CD4-positive, alpha-beta T cell (primary cell): ENCODE measurements at regions not wholly inside any gene's neighbourhood (a gene's known extent, or its start where the extent isn't known, plus 50 kb on each side); places are given as distances from the start of the nearest gene placed in this dataset.

ENCODE experiments used
- ATAC-seq: fragments of 200-7000 bp; cut with Tn5 transposase; one replicate; pipeline ENCODE4 v1.10.0; 2022; ENCODE audit warnings: mild to moderate bottlenecking; ENCODE audit not compliant: poor library complexity
- CTCF ChIA-PET: fragments of 350-600 bp; sonication (Branson Sonifier 250); formaldehyde crosslinking; loops from one replicate; lab custom pipeline; 2021; ENCODE audit warnings: antibody characterized with exemption, inconsistent platforms; lab: Charles Lee
- POLR2A ChIA-PET: fragments of 350-600 bp; sonication (Branson Sonifier 250); formaldehyde crosslinking; loops from one replicate; lab custom pipeline; 2021; ENCODE audit warnings: antibody characterized with exemption, inconsistent platforms; lab: Charles Lee
- DNase-seq, 14 experiments: peaks; one replicate each; pipeline ENCODE4 v3.0.0-alpha.2; 2013 to 2020; ENCODE audit warnings: mixed read lengths in 2 of 14
- H3K27ac ChIP-seq, 2 donors: one replicate each; pipeline versions ENCODE4 v1.5.1 to v1.7.0; 2013; ENCODE audit warnings: low read length in 2 of 2, low read depth in 1 of 2, mild to moderate bottlenecking in 1 of 2
- H3K27me3 ChIP-seq, 2 experiments: 1 replicate in 1 of 2; 2 replicates in 1 of 2; pipeline versions ENCODE4 v1.6.1 to v1.7.0; 2013; ENCODE audit warnings: low read length in 2 of 2, control low read depth in 1 of 2, mild to moderate bottlenecking in 1 of 2, moderate library complexity in 1 of 2; ENCODE audit not compliant: insufficient read depth in 2 of 2, control insufficient read depth in 1 of 2
- H3K36me3 ChIP-seq: one replicate; pipeline ENCODE4 v1.6.1; 2013; ENCODE audit warnings: low read length, control low read depth; ENCODE audit not compliant: insufficient read depth
- H3K4me1 ChIP-seq: one replicate; pipeline ENCODE4 v1.6.1; 2013; ENCODE audit warnings: low read length, control low read depth; ENCODE audit not compliant: insufficient read depth
- H3K4me3 ChIP-seq: one replicate; pipeline ENCODE4 v1.5.1; 2013; ENCODE audit warnings: mild to moderate bottlenecking, low read length, moderate library complexity
- H3K9me3 ChIP-seq, 2 experiments: 1 replicate in 1 of 2; 2 replicates in 1 of 2; pipeline versions ENCODE4 v1.6.1 to v1.7.0; 2013; ENCODE audit warnings: low read length in 2 of 2, mild to moderate bottlenecking in 2 of 2, control low read depth in 1 of 2, moderate library complexity in 1 of 2; ENCODE audit not compliant: control insufficient read depth in 1 of 2, insufficient read depth in 1 of 2
- H3K27ac Mint-ChIP-seq: one replicate; pipeline ENCODE4 v1.8.0; 2020; ENCODE audit warnings: mixed read lengths
- H3K27me3 Mint-ChIP-seq: one replicate; pipeline ENCODE4 v1.8.0; 2021; ENCODE audit warnings: mixed read lengths
- H3K36me3 Mint-ChIP-seq: one replicate; pipeline ENCODE4 v1.8.0; 2021; ENCODE audit warnings: low read depth, mixed read lengths
- H3K4me1 Mint-ChIP-seq: one replicate; pipeline ENCODE4 v1.8.0; 2021; ENCODE audit warnings: low read depth, mixed read lengths
- H3K4me3 Mint-ChIP-seq: one replicate; pipeline ENCODE4 v1.8.0; 2020; ENCODE audit warnings: mild to moderate bottlenecking, mixed read lengths
- H3K9me3 Mint-ChIP-seq: one replicate; pipeline ENCODE4 v1.8.0; 2020; ENCODE audit warnings: mixed read lengths
- CTCF ChIP-seq: fragments of 200-600 bp; IDR thresholded peaks from one replicate; pipeline ENCODE4 v1.8.0; 2022; ENCODE audit warnings: antibody characterized with exemption, mild to moderate bottlenecking
- intact Hi-C, 2 experiments: fragments of 100-400 bp; cut with DNase I in 1 of 2; cut with micrococcal nuclease in 1 of 2; formaldehyde crosslinking; loops; one replicate each; pipeline versions ENCODE4 v1.15.1 to v1.9.0; 2023 to 2025; cut with DNase I, micrococcal nuclease

GRCh38 chr6:4459996-4460395, 316.2 kb upstream of the CDYL start:
- Mint-ChIP-seq H3K4me3 (no peak overlapping the region), H3K36me3 (no peaks in the 10 kb centered on the region), H3K4me1 (no peaks in the 10 kb centered on the region), H3K9me3 (no peaks in the 10 kb centered on the region), H3K27me3 (no peaks in the 10 kb centered on the region), H3K27ac (no peak overlapping the region)
- CTCF ChIA-PET, result no interaction called here
- Histone ChIP-seq H3K27ac (no peak overlapping the region), H3K36me3 (no peaks in the 10 kb centered on the region), H3K4me3 (no peak overlapping the region), H3K27me3 (peaks cover 0 to 4% of the 10 kb centered on the region in 2 experiments), H3K4me1 (no peaks in the 10 kb centered on the region), H3K9me3 (no peaks in the 10 kb centered on the region)
- DNase-seq (no peak), ATAC-seq (no peak)
- intact Hi-C loops, result no loop called here
- TF ChIP-seq CTCF, result no peak
- POLR2A ChIA-PET, result no interaction called here

- ATAC-seq, result no peak
- ChIA-PET CTCF (no interaction called here), POLR2A (no interaction called here)
- intact Hi-C loops, result no loop called here
- Mint-ChIP-seq H3K9me3 (no peaks in the 10 kb centered on the region), H3K4me1 (no peaks in the 10 kb centered on the region), H3K27ac (no peak overlapping the region), H3K27me3 (no peaks in the 10 kb centered on the region), H3K36me3 (no peaks in the 10 kb centered on the region), H3K4me3 (no peak overlapping the region)
- Histone ChIP-seq H3K9me3 (no peaks in the 10 kb centered on the region), H3K27me3 (peaks cover 0 to 4% of the 10 kb centered on the region in 2 experiments), H3K36me3 (no peaks in the 10 kb centered on the region), H3K4me1 (no peaks in the 10 kb centered on the region), H3K27ac (no peak overlapping the region), H3K4me3 (no peak overlapping the region)
- TF ChIP-seq CTCF, result no peak
- no peak for DNase-seq
These were observed 317.2 kb upstream of the CDYL start for GRCh38 chr6:4459032-4459431.

GRCh38 chr6:4451718-4452117, 316.3 kb upstream of the ECI2 start:
- ChIA-PET POLR2A (no interaction called here), CTCF (no interaction called here)
- Mint-ChIP-seq H3K4me1 (no peaks in the 10 kb centered on the region), H3K27ac (no peak overlapping the region), H3K36me3 (no peaks in the 10 kb centered on the region), H3K9me3 (peaks cover 6% of the 10 kb centered on the region), H3K27me3 (peaks cover 9% of the 10 kb centered on the region), H3K4me3 (no peak overlapping the region)
- DNase-seq (no peak), ATAC-seq (no peak)
- Histone ChIP-seq H3K4me1 (no peaks in the 10 kb centered on the region), H3K36me3 (no peaks in the 10 kb centered on the region), H3K4me3 (no peak overlapping the region), H3K27me3 (peaks cover 3 to 4% of the 10 kb centered on the region in 2 experiments), H3K27ac (no peak overlapping the region), H3K9me3 (no peaks in the 10 kb centered on the region)
- no peak for TF ChIP-seq CTCF
- intact Hi-C loops, result no loop called here
